HG02623 (cell line): ENCODE measurements at regions not wholly inside any gene's neighbourhood (a gene's known extent, or its start where the extent isn't known, plus 50 kb on each side); places are given as distances from the start of the nearest gene placed in this dataset.

Source experiments
- ATAC-seq: cut with Tn5 transposase; IDR thresholded peaks from one replicate; pipeline ENCODE4 v1.9.1; 2021; ENCODE audit warnings: moderate library complexity; ENCODE audit not compliant: unreplicated experiment

- no peak for ATAC-seq
Measured at GRCh38 chr2:51108794-51109193, 76.9 kb upstream of the NRXN1 start.

DNA sequence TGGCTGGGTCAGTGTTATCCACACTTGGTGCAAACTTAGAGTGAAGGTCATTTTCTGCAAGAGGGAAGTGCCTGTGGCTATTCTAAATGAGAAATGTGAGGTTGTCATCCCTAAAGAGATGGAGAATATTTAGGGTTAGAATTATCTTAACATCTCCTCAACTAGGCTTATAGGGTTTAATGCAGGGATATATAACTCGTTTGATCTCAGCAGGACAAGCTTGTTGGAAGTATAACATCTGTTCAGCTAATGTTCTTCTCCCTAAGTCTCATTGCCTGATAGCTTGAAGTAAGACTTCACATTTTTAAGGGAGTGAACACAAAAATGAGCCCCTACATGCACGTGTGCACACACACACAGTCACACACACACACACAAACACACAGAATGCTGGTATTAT is 75.9 kb upstream of the NRXN1 start:
- no peak for ATAC-seq

DNA sequence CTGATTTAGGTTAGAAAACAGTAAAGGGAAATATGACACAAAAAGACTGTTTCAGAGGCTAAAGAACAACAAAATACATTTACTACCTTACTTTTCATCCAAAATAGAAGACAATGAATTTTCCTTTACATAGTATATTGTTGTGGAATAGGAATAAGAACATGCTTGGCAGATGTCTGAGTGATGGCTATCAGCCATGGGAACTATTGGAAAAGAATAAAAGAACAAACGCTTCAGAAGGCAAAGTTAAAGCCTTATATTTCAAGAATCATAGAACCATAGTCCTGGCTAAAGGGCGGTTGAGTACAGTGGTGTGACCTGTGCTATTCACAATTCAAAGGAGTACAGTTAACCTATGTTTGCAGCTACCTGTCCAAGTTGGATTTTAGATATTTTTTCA is 73.9 kb upstream of the NRXN1 start:
- ATAC-seq = no peak

DNA sequence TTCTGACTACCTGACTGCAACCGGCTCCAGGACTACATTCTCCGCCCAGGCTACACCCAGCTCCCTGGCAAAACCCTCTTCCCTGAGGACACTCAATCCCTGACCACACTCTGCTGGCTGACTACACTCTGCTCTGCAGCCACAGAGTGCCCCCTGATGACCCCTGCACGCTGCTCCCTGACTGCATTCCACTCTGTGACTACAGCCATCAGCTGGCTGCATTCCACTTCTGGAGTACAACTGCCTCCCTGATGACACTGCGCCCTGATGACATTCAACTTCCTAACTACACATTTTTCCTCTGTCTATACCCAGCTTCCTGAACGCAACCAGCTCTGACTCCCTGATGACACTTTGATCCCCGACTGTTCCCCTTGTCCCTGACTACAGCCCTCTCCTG is 71.3 kb upstream of the NRXN1 start:
- ATAC-seq = no peak

DNA sequence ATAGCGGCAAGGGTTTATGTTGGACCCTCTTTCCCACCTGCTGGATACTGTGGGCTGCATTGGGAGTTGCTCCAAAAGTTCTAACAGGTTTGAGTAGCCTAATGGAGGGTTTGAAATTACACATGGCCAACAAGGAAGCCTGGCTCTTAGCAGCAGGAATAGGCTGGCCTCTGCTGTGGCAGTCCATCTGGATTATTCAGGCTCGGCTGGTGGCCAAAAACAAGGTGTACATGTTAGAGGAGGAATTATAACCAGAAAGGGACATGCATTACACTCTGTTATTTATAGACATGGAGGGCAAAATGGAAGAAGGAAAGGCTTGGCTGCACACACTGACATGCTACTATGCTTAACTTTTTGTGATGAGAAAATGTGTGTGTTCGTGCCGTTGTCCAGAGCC is 61.1 kb upstream of the NRXN1 start:
- ATAC-seq = no peak

- no peak for ATAC-seq
Measured at GRCh38 chr2:51085420-51086068, 53.6 kb upstream of the NRXN1 start.

GRCh38 chr2:51084750-51085149 is 52.8 kb upstream of the NRXN1 start:
- ATAC-seq = no peak
